Duodenal mucosa (tissue), 2 donors: ENCODE measurements at regions not wholly inside any gene's neighbourhood (a gene's known extent, or its start where the extent isn't known, plus 50 kb on each side); places are given as distances from the start of the nearest gene placed in this dataset.
A peak's percentile ranks its signal among the peaks of the same experiment; 100 is the strongest.

Experiments
- H3K27ac ChIP-seq: one replicate; pipeline ENCODE4 v1.7.0; 2013; ENCODE audit warnings: low read depth, low read length
- H3K27me3 ChIP-seq, 2 donors: one replicate each; pipeline ENCODE4 v1.7.0; 2013; ENCODE audit warnings: low read length in 2 of 2, control low read depth in 1 of 2; ENCODE audit not compliant: insufficient read depth in 2 of 2, control insufficient read depth in 1 of 2
- H3K36me3 ChIP-seq, 2 donors: one replicate each; pipeline ENCODE4 v1.7.0; 2013; ENCODE audit warnings: low read length in 2 of 2, control low read depth in 1 of 2; ENCODE audit not compliant: insufficient read depth in 2 of 2, control insufficient read depth in 1 of 2
- H3K4me1 ChIP-seq, 2 donors: one replicate each; pipeline ENCODE4 v1.7.0; 2013; ENCODE audit warnings: low read length in 2 of 2, control low read depth in 1 of 2; ENCODE audit not compliant: insufficient read depth in 2 of 2, control insufficient read depth in 1 of 2
- H3K4me3 ChIP-seq, 2 donors: one replicate each; pipeline ENCODE4 v1.7.0; 2013; ENCODE audit warnings: low read length in 2 of 2, low read depth in 1 of 2
- H3K9ac ChIP-seq, 2 donors: one replicate each; pipeline ENCODE4 v1.7.0; 2013; ENCODE audit warnings: low read length in 2 of 2, low read depth in 1 of 2
- H3K9me3 ChIP-seq, 2 donors: one replicate each; pipeline ENCODE4 v1.7.0; 2013; ENCODE audit warnings: low read length in 2 of 2, control low read depth in 1 of 2; ENCODE audit not compliant: control insufficient read depth in 1 of 2

GRCh38 chr10:89122433-89123051 is 84.6 kb downstream of the CH25H start:
- peak overlapping the region; percentile 40 for H3K27ac ChIP-seq
- no peaks in the 10 kb centered on the region for H3K9me3 ChIP-seq
- H3K4me1 ChIP-seq = peaks cover 0 to 5% of the 10 kb centered on the region in 2 donors
- H3K4me3 ChIP-seq = no peak overlapping the region
- H3K9ac ChIP-seq = no peak overlapping the region
- no peaks in the 10 kb centered on the region for H3K36me3 ChIP-seq
- no peaks in the 10 kb centered on the region for H3K27me3 ChIP-seq

DNA sequence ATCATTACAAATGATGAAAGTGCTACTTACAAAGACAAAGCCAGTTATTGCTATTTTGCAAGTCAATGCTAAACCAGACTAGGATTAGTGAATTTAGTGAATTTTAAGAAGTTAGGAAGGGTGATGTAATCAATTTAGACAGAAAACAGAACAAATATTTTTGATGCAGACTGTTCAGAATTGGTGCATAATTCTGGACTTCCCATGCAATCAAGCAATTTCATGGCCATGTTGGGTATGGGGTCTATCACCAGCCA is 85.4 kb downstream of the CH25H start:
- peaks cover 0 to 5% of the 10 kb centered on the region in 2 donors for H3K4me1 ChIP-seq
- H3K4me3 ChIP-seq = no peak overlapping the region
- no peak overlapping the region for H3K27ac ChIP-seq
- no peaks in the 10 kb centered on the region for H3K9me3 ChIP-seq
- no peak overlapping the region for H3K9ac ChIP-seq
- H3K27me3 ChIP-seq = no peaks in the 10 kb centered on the region
- no peaks in the 10 kb centered on the region for H3K36me3 ChIP-seq

DNA sequence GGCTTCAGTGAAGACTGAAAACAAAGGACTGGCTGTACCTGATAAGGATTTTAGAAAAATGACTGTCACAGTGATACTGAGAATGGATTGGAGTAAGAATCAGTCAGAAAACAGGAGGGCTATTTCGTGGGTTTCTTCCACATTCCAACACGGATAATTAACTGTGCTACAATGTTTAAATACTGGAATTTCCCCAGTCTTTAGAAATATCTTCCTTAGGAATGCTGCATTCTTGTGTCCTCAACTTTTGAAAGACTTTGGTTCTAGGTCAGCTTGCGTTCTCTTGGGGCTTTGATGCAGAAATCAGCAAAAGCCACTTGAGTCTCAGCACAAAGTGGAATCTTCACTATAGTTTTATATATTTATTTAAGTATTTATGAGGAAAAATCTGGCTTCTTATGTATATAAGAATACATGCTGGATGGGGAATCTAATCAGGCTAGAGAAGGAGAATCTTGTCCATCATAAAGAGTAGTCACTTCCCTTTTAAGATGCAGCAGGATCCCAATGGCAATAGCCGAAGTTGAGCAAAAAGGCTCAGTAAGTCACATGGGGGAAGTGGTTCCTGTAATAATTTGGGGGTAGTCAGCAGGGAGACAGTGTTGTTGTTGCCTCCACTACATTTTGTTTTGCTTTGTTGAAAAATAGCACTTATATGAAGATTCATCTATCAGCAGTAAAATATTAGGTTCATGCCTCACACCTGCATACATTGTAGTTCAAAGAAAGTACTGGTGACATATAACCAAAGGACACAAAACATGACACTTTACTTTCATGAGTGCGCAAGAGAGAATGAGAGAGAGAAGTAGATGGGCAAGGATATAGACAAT is 86.0 kb downstream of the CH25H start:
- no peaks in the 10 kb centered on the region for H3K9me3 ChIP-seq
- H3K4me1 ChIP-seq = peaks cover 0 to 5% of the 10 kb centered on the region in 2 donors
- H3K9ac ChIP-seq = no peak overlapping the region
- H3K27ac ChIP-seq = no peak overlapping the region
- H3K36me3 ChIP-seq = no peaks in the 10 kb centered on the region
- H3K27me3 ChIP-seq = no peaks in the 10 kb centered on the region
- no peak overlapping the region for H3K4me3 ChIP-seq

DNA sequence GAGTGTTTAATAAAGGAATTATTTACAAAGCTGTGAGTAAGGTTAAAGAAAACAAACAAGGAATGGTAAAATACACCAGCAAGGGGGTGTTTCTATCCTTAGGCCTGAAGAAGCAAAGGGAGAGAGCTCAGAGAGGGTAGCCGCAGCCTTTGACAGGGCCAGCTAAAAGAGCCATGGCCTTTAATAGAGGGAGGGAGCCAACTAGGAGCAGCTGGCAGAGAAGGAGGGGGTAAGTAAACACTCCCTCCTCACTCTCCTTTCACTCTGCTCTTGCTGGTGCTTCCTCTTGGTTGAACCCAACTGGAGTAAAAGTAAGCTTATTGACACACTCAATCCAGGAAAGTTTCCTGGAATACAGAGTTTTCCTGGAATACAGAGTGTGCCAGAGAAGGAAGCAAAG is 87.5 kb downstream of the CH25H start:
- Histone ChIP-seq H3K4me1 (peaks cover 0 to 5% of the 10 kb centered on the region in 2 donors), H3K4me3 (no peak overlapping the region), H3K27me3 (no peaks in the 10 kb centered on the region), H3K36me3 (no peaks in the 10 kb centered on the region), H3K9ac (no peak overlapping the region), H3K9me3 (no peaks in the 10 kb centered on the region), H3K27ac (no peak overlapping the region)

DNA sequence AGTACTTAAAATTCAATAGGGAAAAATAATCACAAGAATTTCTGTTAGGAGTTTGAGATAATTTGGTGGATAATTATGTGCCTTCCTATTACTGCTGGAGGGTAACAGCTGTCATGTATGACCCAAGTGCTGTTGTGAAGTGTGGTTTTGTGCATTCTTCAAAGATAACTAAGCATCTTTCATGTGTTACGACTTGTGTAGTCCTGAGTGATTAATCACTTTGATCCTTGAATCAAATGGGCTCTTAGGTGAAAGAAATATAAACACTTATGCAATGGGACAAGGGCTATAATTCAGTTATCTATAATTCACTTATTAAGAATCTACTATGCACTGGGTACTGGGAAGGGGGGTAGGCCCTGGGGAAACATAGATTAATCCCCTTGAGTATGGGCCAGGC is 89.0 kb downstream of the CH25H start:
- H3K9ac ChIP-seq = no peak overlapping the region
- H3K4me1 ChIP-seq = peaks cover 0 to 5% of the 10 kb centered on the region in 2 donors
- H3K27me3 ChIP-seq = no peaks in the 10 kb centered on the region
- no peak overlapping the region for H3K4me3 ChIP-seq
- H3K9me3 ChIP-seq = no peaks in the 10 kb centered on the region
- no peak overlapping the region for H3K27ac ChIP-seq
- no peaks in the 10 kb centered on the region for H3K36me3 ChIP-seq

DNA sequence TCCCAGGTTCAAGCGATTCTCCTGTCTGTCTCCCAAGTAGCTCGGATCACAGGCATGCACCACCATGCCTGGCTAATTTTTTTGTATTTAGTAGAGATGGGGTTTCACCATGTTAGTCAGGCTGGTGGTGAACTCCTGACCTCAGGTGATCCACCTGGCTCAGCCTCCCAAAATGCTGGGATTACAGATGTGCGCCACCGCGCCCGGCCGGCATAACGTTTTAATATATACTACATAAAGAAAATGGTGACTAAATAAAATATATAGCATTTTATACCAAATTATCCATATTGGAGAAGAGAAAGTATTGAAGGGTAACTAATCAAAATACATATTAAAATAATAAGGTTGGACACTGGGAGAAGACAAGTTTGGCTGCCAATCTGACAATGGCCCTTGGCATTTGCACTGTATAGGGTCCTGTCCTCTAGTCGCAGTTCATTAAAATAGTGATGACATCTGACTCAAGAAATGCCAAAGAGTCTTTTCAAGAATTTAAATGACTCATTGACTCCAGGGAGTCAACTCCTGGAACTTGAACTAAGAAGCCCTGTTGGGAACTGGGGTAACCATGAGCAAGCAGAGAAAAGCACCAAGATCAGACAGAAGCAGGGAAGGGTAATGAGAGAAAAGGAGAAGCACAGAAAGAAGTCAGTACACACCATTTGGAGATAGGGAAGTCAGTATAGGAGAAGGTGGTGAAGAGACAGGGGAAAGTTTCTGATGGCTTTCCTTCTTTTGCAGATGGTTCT is 91.1 kb downstream of the CH25H start:
- Histone ChIP-seq H3K27me3 (no peaks in the 10 kb centered on the region), H3K9ac (no peak overlapping the region), H3K36me3 (no peaks in the 10 kb centered on the region), H3K9me3 (no peaks in the 10 kb centered on the region), H3K4me1 (no peaks in the 10 kb centered on the region), H3K27ac (no peak overlapping the region), H3K4me3 (no peak overlapping the region)

GRCh38 chr10:89114846-89115625 is 92.1 kb downstream of the CH25H start:
- Histone ChIP-seq H3K36me3 (no peaks in the 10 kb centered on the region), H3K4me1 (no peaks in the 10 kb centered on the region), H3K27ac (no peak overlapping the region), H3K9me3 (no peaks in the 10 kb centered on the region), H3K9ac (no peak overlapping the region), H3K4me3 (no peak overlapping the region), H3K27me3 (no peaks in the 10 kb centered on the region)

DNA sequence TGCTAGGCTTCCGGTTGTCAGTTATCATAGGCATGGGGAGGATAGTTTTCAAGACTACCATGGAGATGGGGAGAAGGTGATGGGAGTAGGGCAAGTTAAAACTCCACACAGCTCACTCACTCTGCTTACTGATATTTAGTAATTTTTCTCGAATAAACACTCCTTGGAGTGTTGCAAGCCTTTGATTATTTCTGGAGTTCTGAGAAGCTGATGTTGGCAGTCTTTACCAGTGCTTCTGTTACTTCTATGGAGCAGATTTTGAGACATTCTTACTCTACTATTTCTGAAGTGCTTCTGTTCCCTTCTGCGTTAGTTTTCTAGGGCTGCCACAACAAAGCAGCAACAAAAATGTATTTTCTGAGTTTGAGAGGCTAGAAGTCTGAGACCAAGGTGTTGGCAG is 104.4 kb downstream of the CH25H start:
- no peaks in the 10 kb centered on the region for H3K27me3 ChIP-seq
- H3K27ac ChIP-seq = no peak overlapping the region
- no peaks in the 10 kb centered on the region for H3K9me3 ChIP-seq
- H3K9ac ChIP-seq = no peak overlapping the region
- no peaks in the 10 kb centered on the region for H3K36me3 ChIP-seq
- H3K4me1 ChIP-seq = no peaks in the 10 kb centered on the region
- H3K4me3 ChIP-seq = no peak overlapping the region

- Histone ChIP-seq H3K27me3 (no peaks in the 10 kb centered on the region), H3K36me3 (no peaks in the 10 kb centered on the region), H3K9ac (no peak overlapping the region), H3K27ac (no peak overlapping the region), H3K4me3 (no peak overlapping the region), H3K9me3 (no peaks in the 10 kb centered on the region), H3K4me1 (no peaks in the 10 kb centered on the region)
These were observed 105.2 kb downstream of the CH25H start for GRCh38 chr10:89101943-89102342.

GRCh38 chr10:89100680-89101079 is 106.4 kb downstream of the CH25H start:
- Histone ChIP-seq H3K4me3 (no peak overlapping the region), H3K27ac (no peak overlapping the region), H3K27me3 (no peaks in the 10 kb centered on the region), H3K9me3 (no peaks in the 10 kb centered on the region), H3K9ac (no peak overlapping the region), H3K36me3 (no peaks in the 10 kb centered on the region), H3K4me1 (no peaks in the 10 kb centered on the region)
